Activated T-cell treated with anti-CD3 and anti-CD28 coated beads for 48 hours (primary cell): ENCODE measurements at regions not wholly inside any gene's neighbourhood (a gene's known extent, or its start where the extent isn't known, plus 50 kb on each side); places are given as distances from the start of the nearest gene placed in this dataset.

ENCODE experiments used
- DNase-seq: peaks from one replicate; pipeline ENCODE4 v3.0.0-alpha.2; 2020; ENCODE audit warnings: low read depth

DNA sequence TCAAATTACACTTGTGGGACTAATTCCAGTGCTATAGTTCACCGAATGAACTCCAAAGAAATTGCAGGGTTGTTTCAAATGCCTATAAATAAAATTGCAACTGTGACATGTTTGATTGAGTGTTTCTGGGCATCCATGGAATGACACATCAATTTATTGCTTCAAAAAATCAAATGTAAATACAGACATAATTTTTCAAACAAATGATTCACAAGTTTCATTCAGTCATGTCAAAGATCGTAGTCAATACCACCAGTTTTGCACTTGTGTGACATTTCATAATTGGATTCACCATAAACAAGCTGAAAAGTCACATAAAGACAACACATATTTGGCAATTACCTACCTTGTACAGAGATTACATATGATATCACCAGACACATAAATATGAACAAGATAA, 350.8 kb downstream of the CDH2 start:
- DNase-seq: no peak

DNA sequence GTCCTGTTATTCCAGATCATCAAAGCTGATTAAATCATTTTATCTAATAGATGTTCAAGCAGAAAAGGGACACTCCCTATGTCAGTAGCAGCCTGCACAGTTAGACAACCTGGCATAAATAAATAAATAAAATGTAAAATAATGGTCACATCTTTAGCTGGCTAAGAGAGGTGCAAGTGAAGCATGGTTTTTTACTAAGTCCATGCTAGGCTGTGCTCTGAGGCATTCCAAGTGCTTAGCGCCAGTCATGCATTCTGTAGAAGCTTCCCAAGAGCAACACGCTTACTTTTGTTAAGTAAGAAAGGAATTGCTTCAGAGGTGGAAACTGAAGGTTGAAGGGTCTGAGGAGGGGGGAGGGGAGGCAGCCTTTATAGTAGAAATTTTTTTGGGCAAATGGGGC, 351.2 kb downstream of the CDH2 start:
- DNase-seq: no peak

DNA sequence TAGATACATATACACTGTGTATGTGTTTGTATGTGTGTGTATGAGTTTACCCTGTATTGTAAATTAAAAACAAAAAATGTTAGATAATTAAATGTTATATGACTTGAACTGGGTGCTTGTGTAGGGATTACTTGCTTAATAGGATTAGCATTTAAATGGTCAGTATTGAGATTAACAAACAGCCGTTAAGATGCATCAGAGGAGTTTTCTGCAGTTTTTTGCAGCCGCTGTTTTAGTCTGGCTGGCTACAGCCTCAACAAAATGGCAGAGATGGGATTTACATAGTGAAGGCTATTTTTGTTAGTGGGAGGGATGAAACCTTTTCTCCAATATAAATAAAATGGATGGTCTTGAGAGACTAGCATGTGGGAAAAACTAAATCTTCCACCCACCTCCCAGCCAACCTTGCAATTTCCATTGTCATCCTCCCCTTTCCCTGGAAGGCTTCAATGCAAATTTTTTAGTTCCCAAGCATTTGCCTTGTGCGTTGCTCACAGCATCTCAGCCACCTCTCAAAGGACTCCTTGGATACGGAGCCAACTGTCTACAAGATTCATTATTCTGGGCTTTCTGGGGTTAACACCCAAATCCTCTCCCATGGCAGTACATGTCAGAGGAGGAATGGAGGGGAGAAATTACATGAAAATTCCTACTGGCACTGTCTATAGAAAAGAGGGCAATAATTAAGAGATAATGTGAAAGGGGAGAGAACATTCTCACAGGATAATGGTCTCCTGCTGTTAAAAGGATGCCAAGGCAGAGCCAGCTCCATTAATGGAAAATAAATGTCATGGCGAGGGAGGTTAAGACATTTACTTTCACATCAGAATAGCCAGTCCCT, 351.9 kb downstream of the CDH2 start:
- no peak for DNase-seq

DNA sequence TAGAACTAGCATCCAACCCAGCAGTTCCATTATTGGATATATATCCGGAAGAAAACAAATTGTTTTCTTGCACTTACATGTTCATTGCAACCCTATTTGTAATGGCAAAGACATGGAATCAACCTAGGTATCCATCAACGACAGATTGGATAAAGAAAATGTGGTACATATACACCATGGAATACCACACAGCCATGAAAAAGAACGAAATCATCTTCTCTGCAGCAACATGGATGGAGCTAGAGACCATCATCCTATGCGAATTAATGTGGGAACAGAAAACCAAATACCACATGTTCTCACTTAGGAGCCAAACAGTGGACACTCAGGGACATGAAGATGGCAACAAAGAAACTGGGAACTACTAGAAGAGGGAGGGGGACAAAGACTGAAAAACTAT, 352.7 kb downstream of the CDH2 start:
- no peak for DNase-seq

DNA sequence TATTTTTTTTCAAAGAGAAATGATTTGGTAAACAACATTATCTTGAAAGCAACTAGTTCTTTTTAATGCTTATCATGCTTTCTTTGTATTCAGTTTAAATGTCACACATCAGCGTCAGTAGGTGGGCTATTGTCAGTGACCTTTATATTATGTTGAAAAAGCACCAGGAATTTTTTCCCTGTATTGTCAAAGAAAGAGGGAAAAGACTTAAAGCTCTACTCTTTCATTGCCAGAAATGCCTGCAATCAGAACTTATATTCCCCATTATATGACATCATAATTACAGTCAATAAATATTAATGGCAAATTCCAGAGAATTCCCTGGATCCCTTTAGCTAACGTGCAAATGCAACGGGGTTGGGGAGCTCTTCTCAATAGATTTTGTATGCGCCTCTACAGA, 353.9 kb downstream of the CDH2 start:
- DNase-seq: no peak

DNA sequence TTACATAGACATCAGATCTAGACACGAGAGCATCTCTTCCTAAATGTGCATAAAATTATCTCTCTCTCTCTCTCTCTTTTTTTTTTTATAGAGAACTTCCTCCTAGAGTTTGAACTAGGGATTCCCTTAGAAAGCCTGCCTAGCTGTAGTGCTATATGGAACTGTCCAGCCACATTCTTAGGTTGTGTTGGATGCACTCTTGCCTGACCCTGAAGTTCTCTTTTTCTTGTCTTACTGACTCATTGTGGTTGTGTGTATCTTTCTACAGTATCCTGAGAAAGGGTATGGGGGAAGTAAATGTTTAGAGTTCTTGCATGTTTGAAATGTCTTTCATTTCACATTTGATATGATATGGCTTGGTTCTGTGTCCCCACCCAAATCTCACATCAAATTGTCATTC, 368.2 kb downstream of the CDH2 start:
- no peak for DNase-seq

DNA sequence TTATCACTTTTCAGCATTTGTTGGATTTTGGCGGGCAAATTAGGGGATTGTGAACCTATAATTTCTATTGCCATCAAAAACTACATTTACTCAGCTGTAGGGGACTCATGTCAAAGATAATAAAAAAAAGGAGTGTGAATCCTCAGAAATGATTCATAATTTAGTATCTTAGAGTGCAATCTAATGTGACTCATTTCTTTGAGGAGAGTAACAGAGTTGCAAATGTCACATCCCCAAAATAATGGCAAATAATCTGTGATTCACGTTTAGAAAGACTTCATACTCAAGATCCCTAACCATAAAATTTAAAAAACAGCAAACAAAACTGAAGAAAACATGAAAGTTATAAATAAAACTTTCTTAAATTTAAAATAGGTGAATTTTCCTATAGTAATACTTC, 373.0 kb downstream of the CDH2 start:
- DNase-seq: no peak

DNA sequence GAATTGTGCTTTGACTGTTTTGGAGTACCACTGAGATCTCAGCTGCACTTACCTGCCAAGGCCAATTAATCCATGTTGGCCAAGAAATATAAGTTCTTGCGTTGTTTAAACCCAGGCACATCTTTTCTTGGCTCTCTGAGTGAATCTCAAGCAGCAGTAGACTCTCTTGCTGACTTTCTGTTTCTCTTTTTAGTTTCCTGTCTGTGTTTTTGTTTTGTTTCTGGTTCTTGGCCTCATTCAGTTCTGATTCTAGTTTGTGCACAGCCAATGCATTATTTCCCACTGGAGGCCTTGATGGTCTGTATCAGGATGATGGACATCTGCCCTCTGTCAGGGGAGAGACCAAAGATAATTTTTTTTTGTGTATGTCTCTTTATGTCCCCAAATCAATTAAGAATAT, 379.4 kb downstream of the CDH2 start:
- DNase-seq: no peak

DNA sequence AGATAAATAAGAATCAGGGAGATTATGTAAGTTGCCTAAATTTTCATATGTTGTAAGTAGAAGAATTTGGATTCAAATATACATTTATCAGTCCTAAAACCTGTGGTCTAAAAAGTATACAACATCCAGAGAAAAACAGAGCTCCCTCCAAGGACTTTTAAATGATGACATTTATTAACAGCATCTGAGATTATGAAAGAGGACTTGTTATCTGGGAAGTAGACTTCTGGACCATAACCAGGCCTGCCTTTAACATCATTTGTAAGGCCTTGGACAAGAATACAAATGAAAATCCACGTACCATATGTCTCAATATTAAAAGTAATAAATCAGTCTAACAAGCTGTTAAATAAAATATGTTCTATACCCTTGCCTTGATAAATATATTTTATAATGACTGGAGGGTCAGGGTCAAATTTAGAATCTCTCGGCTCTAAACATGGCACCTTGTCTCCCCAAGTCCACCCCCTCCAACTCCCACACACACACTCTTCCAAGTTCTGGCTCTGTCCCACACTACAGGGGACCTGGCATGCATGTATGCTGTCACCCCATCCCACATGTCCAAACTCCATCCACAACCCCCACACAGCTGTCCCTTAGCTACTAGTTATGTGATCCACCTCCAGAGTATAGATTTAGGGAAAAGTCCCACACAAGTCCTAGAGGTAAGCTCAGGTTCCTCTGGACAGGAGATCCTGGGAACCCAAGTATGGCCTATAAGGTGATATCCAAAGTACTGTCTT, 382.6 kb downstream of the CDH2 start:
- no peak for DNase-seq

DNA sequence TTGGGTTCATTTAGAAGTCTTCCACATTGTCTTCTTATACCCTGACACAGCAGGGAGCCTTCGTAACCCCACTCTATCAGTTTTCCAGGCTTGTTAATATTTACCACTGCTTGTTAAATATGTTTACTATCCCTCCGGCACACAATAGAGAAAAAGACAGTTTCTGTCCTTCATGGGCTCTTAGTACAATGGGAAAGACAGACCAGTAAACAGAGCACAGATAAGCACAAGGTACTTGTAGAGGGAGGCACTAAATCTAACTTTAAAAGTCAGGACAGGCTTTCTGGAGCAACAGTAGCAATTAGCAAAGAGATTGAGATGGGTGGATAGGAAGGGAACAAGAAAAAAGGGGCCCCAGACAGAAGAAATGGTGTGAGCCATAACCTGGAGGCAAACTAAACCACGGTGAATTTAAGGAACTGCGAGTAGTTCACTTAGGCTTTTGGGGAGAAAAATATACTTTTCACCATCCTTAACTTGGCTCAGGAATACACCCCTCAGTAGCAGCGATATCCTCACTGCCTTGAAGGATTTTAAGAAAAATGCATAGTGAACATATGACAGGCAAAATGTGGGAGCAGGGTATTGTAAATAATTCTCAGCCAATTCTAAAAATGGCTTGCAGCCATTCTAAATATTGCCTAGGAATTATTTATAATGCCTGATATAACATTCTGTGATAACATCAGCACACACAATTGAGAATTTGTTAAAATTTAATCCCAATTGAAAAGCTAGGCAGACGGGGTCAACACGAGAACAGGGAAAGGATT, 383.7 kb downstream of the CDH2 start:
- no peak for DNase-seq

DNA sequence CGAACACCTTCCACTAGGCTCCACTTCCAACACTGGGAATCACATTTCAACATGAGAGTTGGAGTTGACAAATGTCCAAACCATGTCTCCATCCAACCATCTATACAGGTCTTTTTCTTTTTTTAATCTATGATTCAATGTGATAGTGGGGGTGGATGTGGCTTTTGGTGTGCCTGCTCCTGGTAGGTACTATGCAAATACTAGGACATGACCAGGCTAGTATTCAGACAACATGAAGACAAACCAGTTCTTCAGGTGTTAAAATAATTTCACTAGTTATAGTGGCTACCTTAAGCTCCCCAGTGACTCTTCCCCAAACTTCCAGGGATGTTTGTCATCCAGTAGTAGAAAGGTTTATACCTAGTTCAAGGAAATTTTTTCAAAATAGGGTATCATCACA, 387.5 kb downstream of the CDH2 start:
- no peak for DNase-seq

DNA sequence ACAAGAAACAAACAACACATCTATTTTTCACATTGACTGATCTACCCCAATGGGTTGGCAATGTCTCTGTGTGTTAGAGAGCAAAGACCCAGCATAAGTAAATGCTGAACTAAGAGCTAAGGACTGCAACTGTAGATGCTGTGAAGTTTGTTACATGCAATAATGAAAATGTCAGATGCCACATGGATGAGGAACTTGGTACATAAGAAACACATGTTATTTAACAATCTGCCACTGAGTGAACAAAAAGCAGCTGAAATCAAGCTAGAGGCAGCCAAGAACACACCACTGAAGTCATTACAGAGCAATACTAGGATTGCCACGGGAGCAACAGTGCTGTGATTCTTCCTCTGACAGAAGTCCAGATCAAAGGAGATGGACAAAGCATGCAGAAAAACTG, 389.4 kb downstream of the CDH2 start:
- no peak for DNase-seq

DNA sequence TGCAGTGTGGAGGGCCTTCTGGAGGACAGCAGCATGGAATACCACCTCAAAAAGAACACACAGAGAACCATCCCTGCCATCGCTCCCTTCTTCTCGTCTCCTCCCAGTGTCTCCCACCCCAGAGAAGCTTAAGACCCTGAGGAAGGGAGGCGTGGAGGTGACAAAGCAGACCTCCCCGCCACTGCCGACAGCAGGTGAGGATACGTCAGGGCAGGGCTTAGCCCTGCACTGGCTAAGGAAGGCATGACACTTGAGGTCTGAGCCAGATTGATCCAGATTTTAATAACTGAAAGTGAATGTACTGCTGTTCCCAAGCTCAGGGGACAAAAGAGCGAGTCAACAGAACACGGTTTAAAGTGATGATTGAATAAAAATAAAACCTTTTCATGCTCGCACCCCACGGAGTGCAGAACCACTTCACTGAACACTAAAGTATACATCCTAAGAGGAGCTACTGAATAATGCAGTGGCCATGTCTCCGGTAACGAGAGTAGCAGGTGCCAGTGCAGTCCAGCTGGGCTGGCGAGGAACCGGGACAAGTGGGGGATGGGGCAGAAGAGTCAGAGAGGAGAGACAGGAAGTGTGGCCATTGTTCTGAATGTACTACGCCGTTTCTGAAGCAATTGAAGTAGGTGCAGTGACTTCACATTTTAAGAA, 391.0 kb downstream of the CDH2 start:
- no peak for DNase-seq

DNA sequence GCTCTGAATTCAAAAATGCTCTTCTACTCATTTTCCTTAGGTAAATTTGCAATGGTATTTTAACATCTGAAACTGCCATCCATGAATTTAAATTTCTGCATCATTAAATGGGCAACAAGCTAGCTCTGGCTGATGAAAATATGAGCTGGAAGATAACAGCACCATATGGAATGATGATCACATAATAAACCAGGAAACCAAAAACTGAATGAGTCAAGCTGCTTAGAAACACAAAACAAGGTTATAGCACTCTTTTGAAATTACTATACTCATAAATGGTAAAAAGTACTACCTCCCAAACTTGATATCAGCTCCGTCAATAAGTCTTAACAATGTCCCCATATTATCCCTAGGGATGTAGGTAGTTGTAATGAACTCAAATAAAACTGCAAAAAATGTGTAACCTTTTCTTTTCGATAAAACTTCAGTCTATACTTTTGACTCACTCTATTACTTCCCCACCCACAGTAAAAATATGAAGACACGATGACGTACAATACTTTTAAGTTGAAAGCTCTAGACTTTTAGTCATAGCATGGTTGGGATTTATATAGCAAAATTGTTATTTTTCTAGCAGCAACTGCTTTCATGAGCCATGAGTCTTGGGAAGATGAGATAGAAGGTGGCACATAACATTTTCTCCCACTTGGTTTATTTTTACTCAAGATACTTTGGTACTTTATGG, 396.7 kb downstream of the CDH2 start:
- no peak for DNase-seq

DNA sequence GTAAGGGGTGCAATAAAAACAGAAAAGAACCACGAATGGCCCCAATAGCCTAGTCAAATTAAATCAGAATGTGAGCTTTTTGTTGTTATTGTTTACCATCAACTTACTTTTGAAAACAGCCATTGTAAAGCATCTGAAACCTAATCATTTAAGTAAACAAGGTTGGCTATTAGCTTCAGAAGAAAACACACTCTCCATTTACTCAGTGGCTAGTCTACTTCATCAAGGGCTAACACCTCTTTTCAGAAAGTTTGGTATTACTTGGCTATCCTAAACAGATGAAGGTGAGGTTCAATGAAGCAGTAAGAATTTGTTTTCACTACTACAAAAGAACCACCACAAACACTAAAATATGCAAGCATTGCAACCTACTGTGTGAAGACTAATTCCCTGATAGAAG, 398.0 kb downstream of the CDH2 start:
- DNase-seq: no peak

DNA sequence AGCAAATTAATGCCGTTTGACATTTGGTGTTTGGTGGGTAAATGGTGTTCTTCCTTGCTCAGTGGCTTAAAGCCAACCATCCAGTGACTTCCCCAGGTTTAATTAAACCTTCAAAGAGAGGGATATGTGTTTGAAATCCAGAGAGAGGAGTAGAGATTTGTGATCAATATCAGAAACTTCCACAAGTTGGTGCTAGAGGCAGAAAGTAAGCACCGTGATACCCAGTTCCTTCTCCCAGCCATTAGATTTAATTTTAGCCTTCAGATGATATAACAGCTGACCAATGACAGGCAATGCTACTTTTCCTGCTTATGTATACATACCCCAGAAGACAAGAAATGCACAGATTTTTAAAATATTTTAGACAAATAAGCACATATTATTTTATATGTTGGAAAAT, 398.5 kb downstream of the CDH2 start:
- DNase-seq: no peak

DNA sequence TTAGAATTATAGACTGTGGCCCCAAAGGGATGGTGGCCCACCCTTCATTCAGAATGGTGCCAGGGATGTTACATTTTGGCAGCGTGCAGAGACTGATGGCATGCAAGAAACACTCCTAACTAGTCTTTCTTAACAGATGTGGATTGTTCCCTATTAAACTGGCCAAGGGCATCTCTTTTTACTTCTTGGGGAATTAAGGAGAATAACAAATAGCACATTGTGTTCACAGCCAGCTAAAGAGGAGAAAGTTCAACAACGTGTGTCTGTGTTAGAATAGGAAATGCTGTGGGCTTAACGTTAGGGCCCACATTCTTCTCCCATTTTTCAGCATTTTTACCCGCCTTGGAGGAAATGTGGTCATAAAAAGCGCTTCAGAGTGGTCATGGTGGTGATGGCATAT, 404.8 kb downstream of the CDH2 start:
- DNase-seq: no peak

DNA sequence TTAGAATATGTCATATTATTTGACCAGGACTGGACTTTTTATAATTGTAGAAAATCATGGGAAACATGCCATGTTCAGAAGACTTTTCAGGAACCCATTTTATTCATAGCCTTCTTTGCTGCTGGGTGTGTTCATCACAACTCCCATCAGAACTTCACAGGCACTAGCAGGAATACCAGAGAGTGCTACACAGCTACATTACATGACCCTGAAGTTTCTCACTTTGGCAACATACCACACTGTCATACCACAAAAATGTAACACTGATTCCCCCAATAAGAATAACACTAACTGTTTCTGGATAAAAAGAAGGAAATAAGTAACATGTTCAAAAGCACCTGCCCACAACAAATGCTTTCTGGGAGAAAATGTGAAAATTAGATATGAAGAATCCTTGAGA, 405.4 kb downstream of the CDH2 start:
- no peak for DNase-seq

DNA sequence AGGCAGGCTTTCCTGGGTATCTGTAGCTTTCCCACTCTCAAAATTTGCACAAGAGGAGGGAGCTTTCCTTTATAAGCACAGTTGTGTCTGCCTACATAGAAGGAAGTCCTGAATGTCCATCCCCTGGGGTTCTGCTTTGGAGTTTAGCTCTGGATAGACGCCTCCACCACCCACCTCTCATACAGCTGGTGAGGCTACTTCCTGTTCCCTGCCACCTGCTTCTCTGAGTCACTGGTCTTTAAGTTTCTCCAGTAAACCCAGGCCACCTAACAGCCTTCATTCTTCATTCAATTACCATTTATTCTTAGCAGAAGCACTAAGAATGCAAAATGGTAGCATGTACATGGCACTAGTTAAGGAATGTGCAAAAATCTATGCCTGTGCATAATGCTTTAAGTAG, 407.8 kb downstream of the CDH2 start:
- no peak for DNase-seq

DNA sequence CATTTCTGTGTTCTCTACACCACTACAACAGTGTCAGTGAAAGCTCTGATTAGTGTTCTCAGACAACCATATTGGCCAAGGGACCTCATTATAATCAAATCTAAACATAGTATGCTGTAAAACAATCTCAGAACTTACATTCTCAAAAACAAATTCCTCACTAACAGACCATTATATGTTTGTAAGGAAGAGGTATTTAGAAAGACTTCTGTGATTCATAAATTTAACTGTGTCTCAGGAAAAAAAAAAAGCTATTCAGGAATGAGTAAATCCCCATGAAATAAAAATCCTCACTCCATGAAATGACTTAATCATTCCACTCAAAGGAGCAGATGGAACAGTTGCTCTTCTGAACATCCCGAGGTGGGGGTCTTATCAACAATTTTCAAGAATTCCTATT, 413.0 kb downstream of the CDH2 start:
- DNase-seq: no peak

DNA sequence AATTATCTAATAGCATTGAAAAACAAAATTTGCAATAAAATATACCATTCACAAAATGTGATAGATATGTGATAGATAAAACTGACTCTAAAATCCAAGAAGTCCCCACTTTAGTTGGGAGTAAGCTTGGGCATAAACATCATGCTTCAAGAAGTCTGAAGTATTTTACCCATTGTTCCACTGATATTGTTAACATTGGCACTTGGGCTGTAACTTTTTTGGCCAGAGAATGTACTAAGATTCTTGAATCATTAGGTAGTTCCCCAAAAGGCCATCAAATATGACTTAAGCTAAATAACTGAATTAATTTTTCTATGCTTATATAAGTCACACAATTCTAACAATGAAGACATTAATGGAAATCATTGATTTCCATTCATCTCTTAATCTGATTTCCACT, 413.6 kb downstream of the CDH2 start:
- no peak for DNase-seq

DNA sequence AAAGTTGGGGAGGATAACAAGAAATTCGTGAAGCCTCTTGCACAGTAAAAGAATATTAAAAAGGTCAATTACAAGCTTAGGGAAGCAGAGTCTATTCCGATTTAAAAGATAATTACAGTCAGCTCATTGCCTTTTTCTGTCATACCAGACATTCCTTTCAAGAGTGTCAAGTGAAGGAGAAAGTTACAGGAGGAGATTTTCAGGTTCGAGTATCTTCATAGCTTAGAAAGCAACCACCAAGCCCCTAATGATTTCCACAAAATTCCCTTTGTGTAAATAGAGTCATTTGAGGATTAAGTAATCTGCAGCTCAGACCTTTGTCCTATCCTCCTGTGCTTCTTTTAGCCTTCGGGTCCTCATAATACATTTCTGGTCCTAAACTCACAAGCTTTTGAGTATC, 414.9 kb downstream of the CDH2 start:
- DNase-seq: no peak
